OCI-LY1 (cell line): ENCODE measurements at regions not wholly inside any gene's neighbourhood (a gene's known extent, or its start where the extent isn't known, plus 50 kb on each side); places are given as distances from the start of the nearest gene placed in this dataset.

Source experiments
- H2AFZ ChIP-seq: fragments of 200-600 bp; sonication (generic), shearing (Covaris generic); 2 replicates; pipeline ENCODE4 v1.6.0; 2014; ENCODE audit warnings: antibody characterized with exemption, mild to moderate bottlenecking, low read length
- H3F3A ChIP-seq: fragments of 200-600 bp; sonication (generic), shearing (Covaris generic); 2 replicates; pipeline ENCODE4 v1.6.0; 2014; ENCODE audit warnings: mild to moderate bottlenecking, antibody characterized with exemption, low read length, moderate library complexity; ENCODE audit not compliant: insufficient read depth
- H3K27ac ChIP-seq: fragments of 200-600 bp; sonication (generic); 2 replicates; pipeline ENCODE4 v1.5.1; 2014; ENCODE audit warnings: low read length, mixed run types, mild to moderate bottlenecking, low read depth; ENCODE audit not compliant: poor library complexity, severe bottlenecking
- H3K27me3 ChIP-seq: fragments of 200-600 bp; sonication (generic); 2 replicates; pipeline ENCODE4 v1.6.0; 2014; ENCODE audit warnings: antibody characterized with exemption, mild to moderate bottlenecking, low read length, moderate library complexity; ENCODE audit not compliant: insufficient read depth
- H3K36me3 ChIP-seq: fragments of 200-600 bp; sonication (generic); 2 replicates; pipeline ENCODE4 v1.6.1; 2014; ENCODE audit warnings: mild to moderate bottlenecking, antibody characterized with exemption, low read length, moderate library complexity, mixed read lengths; ENCODE audit not compliant: insufficient read depth
- H3K4me1 ChIP-seq: fragments of 200-600 bp; sonication (generic); 2 replicates; pipeline ENCODE4 v1.5.1; 2014; ENCODE audit warnings: mild to moderate bottlenecking, low read length, moderate library complexity; ENCODE audit not compliant: insufficient read depth, severe bottlenecking
- H3K4me2 ChIP-seq: fragments of 200-600 bp; sonication (generic), shearing (Covaris generic); 2 replicates; pipeline ENCODE4 v1.6.1; 2014; ENCODE audit warnings: low read length
- H3K4me3 ChIP-seq: fragments of 200-600 bp; sonication (generic); 2 replicates; pipeline ENCODE4 v1.5.1; 2014; ENCODE audit warnings: low read length, low read depth, mild to moderate bottlenecking, mixed read lengths; ENCODE audit not compliant: poor library complexity, severe bottlenecking
- H3K79me2 ChIP-seq: fragments of 200-600 bp; shearing (Covaris generic); 2 replicates; pipeline ENCODE4 v1.6.1; 2016; ENCODE audit warnings: mixed run types, low read length, mixed read lengths; ENCODE audit not compliant: insufficient read depth
- H3K9ac ChIP-seq: fragments of 200-600 bp; sonication (generic), shearing (Covaris generic); 2 replicates; pipeline ENCODE4 v1.6.1; 2014; ENCODE audit warnings: mild to moderate bottlenecking, low read length, mixed read lengths
- H3K9me2 ChIP-seq: fragments of 200-600 bp; sonication (generic), shearing (Covaris generic); 2 replicates; pipeline ENCODE4 v1.6.1; 2014; ENCODE audit warnings: low read depth, mild to moderate bottlenecking, low read length, mixed read lengths
- H3K9me3 ChIP-seq: fragments of 200-600 bp; shearing (Covaris generic); 2 replicates; pipeline ENCODE4 v1.6.1; 2014; ENCODE audit warnings: low read length, mixed read lengths
- H4K20me1 ChIP-seq: fragments of 200-600 bp; sonication (generic), shearing (Covaris generic); 2 replicates; pipeline ENCODE4 v1.6.0; 2016; ENCODE audit warnings: mild to moderate bottlenecking, low read length; ENCODE audit not compliant: insufficient read depth
- EZH2 ChIP-seq: fragments of 200-600 bp; sonication (generic), shearing (Covaris generic); IDR thresholded peaks from 2 replicates; pipeline ENCODE4 v1.8.0; 2017; ENCODE audit warnings: borderline replicate concordance, mixed run types, mild to moderate bottlenecking, antibody characterized with exemption, low read length, moderate library complexity, mixed read lengths
- TF ChIP-seq, protein P1 (sequence below): fragments of 200-600 bp; sonication (generic), shearing (Covaris generic); IDR thresholded peaks from 2 replicates; pipeline ENCODE4 v1.5.1; 2017; ENCODE audit warnings: mild to moderate bottlenecking, antibody characterized with exemption, low read length, moderate library complexity, mixed read lengths

DNA sequence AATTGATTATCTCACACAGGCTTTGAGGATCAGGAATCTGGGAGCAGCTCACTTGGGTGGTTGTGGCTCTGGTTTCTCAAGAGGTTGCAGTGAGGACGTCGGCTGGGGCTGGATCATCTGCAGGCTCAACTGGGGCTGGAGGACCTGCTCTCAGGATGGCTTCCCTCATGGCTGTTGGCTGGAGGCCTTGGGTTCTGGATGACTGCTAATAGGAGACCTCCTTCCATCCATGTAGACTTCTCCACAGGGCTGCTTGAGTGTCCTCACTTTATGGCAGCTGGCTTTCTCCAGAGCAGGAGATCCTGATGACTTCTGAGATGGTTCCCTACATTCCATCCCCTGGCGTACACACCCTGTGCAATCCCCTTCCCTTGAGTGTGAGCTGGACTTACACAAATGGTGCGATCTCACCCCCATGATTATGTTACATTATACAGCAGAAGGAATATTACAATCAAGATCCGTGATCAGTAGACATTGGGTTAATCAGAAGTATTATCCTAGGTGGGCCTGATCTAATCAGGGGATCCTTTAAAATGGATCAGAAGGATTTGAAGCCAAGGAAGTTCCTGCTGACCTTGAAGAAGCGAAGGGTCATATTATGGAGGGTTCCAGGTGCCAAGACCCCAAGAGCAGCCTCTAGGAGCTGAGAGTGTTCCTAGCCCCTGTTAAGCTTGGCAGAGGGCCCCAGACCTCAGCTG is 122.2 kb downstream of the CXCL12 start:
- TF ChIP-seq, protein P1, sequence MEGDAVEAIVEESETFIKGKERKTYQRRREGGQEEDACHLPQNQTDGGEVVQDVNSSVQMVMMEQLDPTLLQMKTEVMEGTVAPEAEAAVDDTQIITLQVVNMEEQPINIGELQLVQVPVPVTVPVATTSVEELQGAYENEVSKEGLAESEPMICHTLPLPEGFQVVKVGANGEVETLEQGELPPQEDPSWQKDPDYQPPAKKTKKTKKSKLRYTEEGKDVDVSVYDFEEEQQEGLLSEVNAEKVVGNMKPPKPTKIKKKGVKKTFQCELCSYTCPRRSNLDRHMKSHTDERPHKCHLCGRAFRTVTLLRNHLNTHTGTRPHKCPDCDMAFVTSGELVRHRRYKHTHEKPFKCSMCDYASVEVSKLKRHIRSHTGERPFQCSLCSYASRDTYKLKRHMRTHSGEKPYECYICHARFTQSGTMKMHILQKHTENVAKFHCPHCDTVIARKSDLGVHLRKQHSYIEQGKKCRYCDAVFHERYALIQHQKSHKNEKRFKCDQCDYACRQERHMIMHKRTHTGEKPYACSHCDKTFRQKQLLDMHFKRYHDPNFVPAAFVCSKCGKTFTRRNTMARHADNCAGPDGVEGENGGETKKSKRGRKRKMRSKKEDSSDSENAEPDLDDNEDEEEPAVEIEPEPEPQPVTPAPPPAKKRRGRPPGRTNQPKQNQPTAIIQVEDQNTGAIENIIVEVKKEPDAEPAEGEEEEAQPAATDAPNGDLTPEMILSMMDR, result no peak
- no peak for TF ChIP-seq EZH2
- H3K27me3 ChIP-seq, result no peaks in the 10 kb centered on the region
- H3K4me1 ChIP-seq, result no peaks in the 10 kb centered on the region
- H2AFZ ChIP-seq, result no peak overlapping the region
- H3K79me2 ChIP-seq, result no peaks in the 10 kb centered on the region
- no peak overlapping the region for H3K9ac ChIP-seq
- no peak overlapping the region for H3K4me2 ChIP-seq
- H3K36me3 ChIP-seq, result no peaks in the 10 kb centered on the region
- no peaks in the 10 kb centered on the region for H3K9me2 ChIP-seq
- no peaks in the 10 kb centered on the region for H4K20me1 ChIP-seq
- H3F3A ChIP-seq, result no peaks in the 10 kb centered on the region
- no peak overlapping the region for H3K4me3 ChIP-seq
- H3K9me3 ChIP-seq, result no peaks in the 10 kb centered on the region
- no peak overlapping the region for H3K27ac ChIP-seq

DNA sequence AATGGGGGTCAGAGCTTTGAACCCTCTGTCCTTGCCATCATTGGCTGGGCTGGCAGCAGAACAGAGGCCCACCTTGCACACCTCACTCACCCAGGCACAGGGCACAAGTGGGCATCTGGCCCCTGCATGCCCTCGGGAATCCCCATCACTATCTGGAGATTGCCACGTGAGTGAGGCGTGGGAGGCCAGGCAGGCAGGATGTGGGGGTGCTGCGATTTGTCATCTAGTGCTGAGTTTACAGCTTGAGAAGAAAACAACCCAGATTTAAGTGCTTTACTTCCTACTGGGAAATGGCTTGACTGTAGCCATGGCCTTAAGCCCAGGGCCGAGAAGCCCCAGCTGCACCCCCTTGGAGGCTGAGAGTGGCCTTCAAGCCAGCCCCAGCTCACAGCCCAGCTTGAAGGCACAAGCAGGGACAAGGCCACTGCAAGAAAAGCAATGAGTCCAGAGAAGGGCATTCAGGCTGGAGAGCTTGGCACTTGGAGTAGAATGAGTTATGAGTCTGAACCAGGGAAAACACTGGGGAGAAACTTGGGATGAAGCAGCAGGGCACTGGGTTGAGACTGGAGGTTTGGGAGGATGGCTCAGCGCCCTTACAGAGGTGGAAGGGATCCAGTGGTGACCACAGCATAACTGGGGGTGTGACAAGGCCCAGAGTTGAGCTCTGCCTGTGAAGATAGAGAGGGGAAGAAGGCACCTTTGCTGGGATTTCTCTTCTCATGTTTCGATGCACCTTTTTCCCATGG is 123.0 kb downstream of the CXCL12 start:
- Histone ChIP-seq H3K9me3 (no peaks in the 10 kb centered on the region), H3K27ac (no peak overlapping the region), H3K4me1 (no peaks in the 10 kb centered on the region), H4K20me1 (no peaks in the 10 kb centered on the region), H3K27me3 (no peaks in the 10 kb centered on the region), H2AFZ (no peak overlapping the region), H3K9ac (no peak overlapping the region), H3K9me2 (no peaks in the 10 kb centered on the region), H3K79me2 (no peaks in the 10 kb centered on the region), H3F3A (no peaks in the 10 kb centered on the region), H3K36me3 (no peaks in the 10 kb centered on the region), H3K4me2 (no peak overlapping the region), H3K4me3 (no peak overlapping the region)
- TF ChIP-seq EZH2, result no peak
- TF ChIP-seq, protein P1, result no peak

DNA sequence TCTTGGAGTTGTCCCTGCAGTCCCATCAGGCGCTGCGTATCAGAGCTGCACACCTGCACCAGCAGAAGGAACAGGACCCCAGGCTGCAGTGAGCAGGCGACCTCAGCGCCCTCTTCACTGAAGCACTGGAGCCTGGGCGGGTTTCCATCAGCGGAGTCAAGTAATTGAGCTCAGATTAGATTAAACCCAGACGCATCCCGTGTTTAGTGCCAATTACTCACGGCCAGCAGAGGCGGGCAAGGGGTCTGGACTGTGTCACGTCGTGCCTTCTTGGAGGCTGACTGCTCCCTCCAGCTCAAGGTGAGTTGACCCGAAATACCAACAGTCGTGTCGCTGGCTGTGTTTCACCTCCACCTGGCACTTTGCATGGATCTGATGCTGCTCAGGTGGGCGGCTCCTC is 123.6 kb downstream of the CXCL12 start:
- Histone ChIP-seq H3K9ac (no peak overlapping the region), H3K4me1 (no peaks in the 10 kb centered on the region), H3K9me2 (no peaks in the 10 kb centered on the region), H4K20me1 (no peaks in the 10 kb centered on the region), H3K79me2 (no peaks in the 10 kb centered on the region), H2AFZ (no peak overlapping the region), H3F3A (no peaks in the 10 kb centered on the region), H3K4me2 (no peak overlapping the region), H3K36me3 (no peaks in the 10 kb centered on the region), H3K4me3 (no peak overlapping the region), H3K9me3 (no peaks in the 10 kb centered on the region), H3K27me3 (no peaks in the 10 kb centered on the region), H3K27ac (no peak overlapping the region)
- TF ChIP-seq, protein P1, result no peak
- no peak for TF ChIP-seq EZH2
